Lung (tissue), 11 donors: ENCODE measurements at regions not wholly inside any gene's neighbourhood (a gene's known extent, or its start where the extent isn't known, plus 50 kb on each side); places are given as distances from the start of the nearest gene placed in this dataset.

Source experiments
- ATAC-seq: fragments of 200-7000 bp; cut with Tn5 transposase; one replicate; pipeline ENCODE4 v1.9.1; 2020; ENCODE audit warnings: moderate number of reproducible peaks; ENCODE audit not compliant: insufficient read depth, low FRiP score
- DNase-seq, 3 donors: peaks; one replicate each; pipeline ENCODE4 v3.0.0-alpha.2; 2013 to 2017
- H3K27ac ChIP-seq, 2 donors: one replicate each; pipeline ENCODE4 v1.5.1; 2013; ENCODE audit warnings: mild to moderate bottlenecking in 2 of 2, moderate library complexity in 2 of 2, control low read depth in 1 of 2, inconsistent platforms in 1 of 2, low read depth in 1 of 2, low read length in 1 of 2
- H3K27me3 ChIP-seq, 3 donors: one replicate each; pipeline ENCODE4 v1.5.1; 2013; ENCODE audit warnings: low read length in 2 of 3; ENCODE audit not compliant: control insufficient read depth in 3 of 3, insufficient read depth in 3 of 3
- H3K36me3 ChIP-seq, 4 donors: one replicate each; pipeline ENCODE4 v1.5.1; 2013; ENCODE audit warnings: low read length in 4 of 4, mild to moderate bottlenecking in 1 of 4, moderate library complexity in 1 of 4; ENCODE audit not compliant: control insufficient read depth in 4 of 4, insufficient read depth in 4 of 4
- H3K4me1 ChIP-seq, 5 donors: one replicate each; pipeline ENCODE4 v1.5.1; 2013; ENCODE audit warnings: low read length in 5 of 5, mild to moderate bottlenecking in 2 of 5, moderate library complexity in 1 of 5; ENCODE audit not compliant: control insufficient read depth in 5 of 5, insufficient read depth in 5 of 5
- H3K4me3 ChIP-seq: one replicate; pipeline ENCODE4 v1.5.1; 2013; ENCODE audit warnings: mild to moderate bottlenecking, control low read depth, moderate library complexity
- H3K9ac ChIP-seq, 2 donors: one replicate each; pipeline ENCODE4 v1.5.1; 2013; ENCODE audit warnings: low read length in 2 of 2, control low read depth in 1 of 2; ENCODE audit not compliant: insufficient read depth in 1 of 2
- H3K9me3 ChIP-seq, 4 donors: one replicate each; pipeline ENCODE4 v1.5.1; 2013; ENCODE audit warnings: low read length in 3 of 4, mild to moderate bottlenecking in 1 of 4, moderate library complexity in 1 of 4; ENCODE audit not compliant: control insufficient read depth in 4 of 4, insufficient read depth in 3 of 4
- CTCF ChIP-seq: IDR thresholded peaks from 2 replicates; pipeline ENCODE4 v1.5.1; 2012; ENCODE audit warnings: mild to moderate bottlenecking; ENCODE audit errors: control extremely low read depth, extremely low read depth
- WGBS, 2 donors: extraction: QIAGEN DNeasy Blood & Tissue Kit; methylation state at CpG; one replicate each; pipeline ENCODE4 v1.1.7; 2013; 5-methylcytosine and 5-hydroxymethylcytosine counted together
- donor health status: control.
- donor health status: control.
- donor health status: Bipolar disorder and iron deficiency.
- donor health status: healthy.
- donor health status: DM: yes; HTN: yes; CAD: no.

- H3K36me3 ChIP-seq = no peaks in the 10 kb centered on the region
- DNase-seq = no peak
- no peak for TF ChIP-seq CTCF
- no peaks in the 10 kb centered on the region for H3K4me1 ChIP-seq
- 93 to 94% methylated on average over 1 of the region's 1 CpG for WGBS, 2 donors
- no peak overlapping the region for H3K9ac ChIP-seq
- H3K27me3 ChIP-seq = no peaks in the 10 kb centered on the region
- H3K27ac ChIP-seq = no peak overlapping the region
- peaks cover 0 to 6% (median 0%) of the 10 kb centered on the region in 4 donors for H3K9me3 ChIP-seq
- H3K4me3 ChIP-seq = no peak overlapping the region
- ATAC-seq = no peak
Observed at GRCh38 chr13:89282241-89282640, 1611.1 kb downstream of the SLITRK5 start.

GRCh38 chr13:89287381-89287780, 1616.2 kb downstream of the SLITRK5 start:
- no peaks in the 10 kb centered on the region for H3K4me1 ChIP-seq
- H3K27ac ChIP-seq = no peak overlapping the region
- TF ChIP-seq CTCF = no peak
- no peak overlapping the region for H3K9ac ChIP-seq
- H3K9me3 ChIP-seq = peaks cover 0 to 12% (median 0%) of the 10 kb centered on the region in 4 donors
- H3K36me3 ChIP-seq = no peaks in the 10 kb centered on the region
- no peaks in the 10 kb centered on the region for H3K27me3 ChIP-seq
- no peak for ATAC-seq
- no peak overlapping the region for H3K4me3 ChIP-seq
- no peak for DNase-seq
- WGBS, 2 donors = 60 to 64% methylated on average over 6 of the region's 6 CpGs

GRCh38 chr13:89294115-89294867, 1623.1 kb downstream of the SLITRK5 start:
- Histone ChIP-seq H3K4me1 (no peaks in the 10 kb centered on the region), H3K27me3 (no peaks in the 10 kb centered on the region), H3K4me3 (no peak overlapping the region), H3K9ac (no peak overlapping the region), H3K9me3 (peaks cover 0 to 3% (median 0%) of the 10 kb centered on the region in 4 donors), H3K27ac (no peak overlapping the region), H3K36me3 (no peaks in the 10 kb centered on the region)
- DNase-seq = no peak
- WGBS, 2 donors = 80 to 83% methylated on average over 10 of the region's 10 CpGs
- TF ChIP-seq CTCF = no peak
- no peak for ATAC-seq
